SK-N-MC (cell line): ENCODE measurements at regions not wholly inside any gene's neighbourhood (a gene's known extent, or its start where the extent isn't known, plus 50 kb on each side); places are given as distances from the start of the nearest gene placed in this dataset.

Experiments
- EZH2 ChIP-seq: fragments of 200-600 bp; sonication (generic); IDR thresholded peaks from one replicate; pipeline ENCODE4 v1.6.1; 2017; ENCODE audit warnings: antibody characterized with exemption
- POLR2AphosphoS5 ChIP-seq: IDR thresholded peaks from 2 replicates; pipeline ENCODE4 v1.6.1; 2012; ENCODE audit warnings: mild to moderate bottlenecking, low read depth, low read length, borderline replicate concordance

GRCh38 chr2:226669905-226670304 lies 129.7 kb downstream of the IRS1 start:
- TF ChIP-seq EZH2, result no peak
- TF ChIP-seq POLR2AphosphoS5, result no peak
